Fibroblast of skin of right biceps (primary cell): ENCODE measurements at regions not wholly inside any gene's neighbourhood (a gene's known extent, or its start where the extent isn't known, plus 50 kb on each side); places are given as distances from the start of the nearest gene placed in this dataset.
A peak's percentile ranks its signal among the peaks of the same experiment; 100 is the strongest.
"Not testable (repeated sequence)": the region's sequence is repeated elsewhere in the genome, so short reads cannot be mapped to it uniquely, and the experiment has no call there.

Experiments used
- DNase-seq: peaks from one replicate; pipeline ENCODE4 v3.0.0-alpha.2; 2013

- DNase-seq = no peak
These were observed 2102.1 kb upstream of the RAG2 start for GRCh38 chr11:38700111-38700510.

- DNase-seq = no peak
These were observed 2095.3 kb upstream of the RAG2 start for GRCh38 chr11:38693306-38693705.

GRCh38 chr11:38690211-38690610 lies 2092.2 kb upstream of the RAG2 start:
- DNase-seq = not testable (repeated sequence)

GRCh38 chr11:38687008-38687407 lies 2089.0 kb upstream of the RAG2 start:
- no peak for DNase-seq

- DNase-seq = no peak
These were observed 2085.4 kb upstream of the RAG2 start for GRCh38 chr11:38683484-38683883.

- DNase-seq = no peak
These were observed 2082.7 kb upstream of the RAG2 start for GRCh38 chr11:38680746-38681145.

GRCh38 chr11:38680166-38680565 lies 2082.1 kb upstream of the RAG2 start:
- DNase-seq = no peak

- DNase-seq = no peak
These were observed 2074.4 kb upstream of the RAG2 start for GRCh38 chr11:38672445-38672844.

- no peak for DNase-seq
These were observed 2069.3 kb upstream of the RAG2 start for GRCh38 chr11:38667359-38667758.

GRCh38 chr11:38648604-38649003 lies 2050.6 kb upstream of the RAG2 start:
- no peak for DNase-seq

- no peak for DNase-seq
These were observed 2048.3 kb upstream of the RAG2 start for GRCh38 chr11:38646382-38646781.

GRCh38 chr11:38640854-38641253 lies 2042.8 kb upstream of the RAG2 start:
- no peak for DNase-seq

GRCh38 chr11:38612701-38613100 lies 2014.7 kb upstream of the RAG2 start:
- no peak for DNase-seq

GRCh38 chr11:38601371-38601770 lies 2003.3 kb upstream of the RAG2 start:
- not testable (repeated sequence) for DNase-seq

GRCh38 chr11:38598418-38598817 lies 2000.4 kb upstream of the RAG2 start:
- DNase-seq = no peak

- not testable (repeated sequence) for DNase-seq
These were observed 1997.5 kb upstream of the RAG2 start for GRCh38 chr11:38595359-38596016.

- no peak for DNase-seq
These were observed 1996.9 kb upstream of the RAG2 start for GRCh38 chr11:38594895-38595294.

GRCh38 chr11:38593649-38594048 lies 1995.6 kb upstream of the RAG2 start:
- peak; percentile 28 for DNase-seq

- DNase-seq = peak; percentile 1
These were observed 1984.7 kb upstream of the RAG2 start for GRCh38 chr11:38582756-38583155.

GRCh38 chr11:38582151-38582550 lies 1984.1 kb upstream of the RAG2 start:
- DNase-seq = peak; percentile 45

GRCh38 chr11:38577769-38578168 lies 1979.7 kb upstream of the RAG2 start:
- no peak for DNase-seq

- DNase-seq = no peak
These were observed 1964.5 kb upstream of the RAG2 start for GRCh38 chr11:38562562-38562961.

- DNase-seq = peak; percentile 40
These were observed 1955.1 kb upstream of the RAG2 start for GRCh38 chr11:38553148-38553547.

- DNase-seq = peak; percentile 46
These were observed 1949.4 kb upstream of the RAG2 start for GRCh38 chr11:38547462-38547861.

GRCh38 chr11:38543986-38544385 lies 1946.0 kb upstream of the RAG2 start:
- DNase-seq = peak; percentile 25
